HG03439 (cell line): ENCODE measurements at regions not wholly inside any gene's neighbourhood (a gene's known extent, or its start where the extent isn't known, plus 50 kb on each side); places are given as distances from the start of the nearest gene placed in this dataset.
"Not testable (repeated sequence)": the region's sequence is repeated elsewhere in the genome, so short reads cannot be mapped to it uniquely, and the experiment has no call there.

Source experiments
- ATAC-seq: cut with Tn5 transposase; IDR thresholded peaks from one replicate; pipeline ENCODE4 v1.9.1; 2021; ENCODE audit warnings: mild to moderate bottlenecking, moderate library complexity; ENCODE audit not compliant: unreplicated experiment

GRCh38 chr16:79959226-79959625 is 358.7 kb upstream of the MAF start:
- ATAC-seq: no peak

GRCh38 chr16:79954921-79955705 is 354.6 kb upstream of the MAF start:
- ATAC-seq: no peak

- no peak for ATAC-seq
Measured at GRCh38 chr16:79950932-79951719, 350.6 kb upstream of the MAF start.

GRCh38 chr16:79949417-79949816 is 348.9 kb upstream of the MAF start:
- no peak for ATAC-seq

- ATAC-seq: no peak
Measured at GRCh38 chr16:79947771-79948170, 347.2 kb upstream of the MAF start.

- ATAC-seq: no peak
Measured at GRCh38 chr16:79946252-79946651, 345.7 kb upstream of the MAF start.

- no peak for ATAC-seq
Measured at GRCh38 chr16:79943736-79944135, 343.2 kb upstream of the MAF start.

GRCh38 chr16:79938575-79938974 is 338.0 kb upstream of the MAF start:
- ATAC-seq: no peak

- not testable (repeated sequence) for ATAC-seq
Measured at GRCh38 chr16:79937671-79938070, 337.1 kb upstream of the MAF start.

GRCh38 chr16:79933603-79934002 is 333.1 kb upstream of the MAF start:
- no peak for ATAC-seq

GRCh38 chr16:79932572-79932971 is 332.0 kb upstream of the MAF start:
- no peak for ATAC-seq

- no peak for ATAC-seq
Measured at GRCh38 chr16:79931721-79932120, 331.2 kb upstream of the MAF start.

- no peak for ATAC-seq
Measured at GRCh38 chr16:79929260-79929965, 328.9 kb upstream of the MAF start.

- ATAC-seq: no peak
Measured at GRCh38 chr16:79928142-79928873, 327.8 kb upstream of the MAF start.

GRCh38 chr16:79926451-79927205 is 326.1 kb upstream of the MAF start:
- no peak for ATAC-seq

GRCh38 chr16:79923431-79923830 is 322.9 kb upstream of the MAF start:
- ATAC-seq: no peak

GRCh38 chr16:79920685-79921084 is 320.1 kb upstream of the MAF start:
- no peak for ATAC-seq

- ATAC-seq: no peak
Measured at GRCh38 chr16:79918916-79919315, 318.4 kb upstream of the MAF start.

GRCh38 chr16:79915761-79916160 is 315.2 kb upstream of the MAF start:
- ATAC-seq: no peak
